ENCODE measurements at regions not wholly inside any gene's neighbourhood (a gene's known extent, or its start where the extent isn't known, plus 50 kb on each side); places are given as distances from the start of the nearest gene placed in this dataset.
A peak's percentile ranks its signal among the peaks of the same experiment; 100 is the strongest.

- TF ChIP-seq, protein P1, sequence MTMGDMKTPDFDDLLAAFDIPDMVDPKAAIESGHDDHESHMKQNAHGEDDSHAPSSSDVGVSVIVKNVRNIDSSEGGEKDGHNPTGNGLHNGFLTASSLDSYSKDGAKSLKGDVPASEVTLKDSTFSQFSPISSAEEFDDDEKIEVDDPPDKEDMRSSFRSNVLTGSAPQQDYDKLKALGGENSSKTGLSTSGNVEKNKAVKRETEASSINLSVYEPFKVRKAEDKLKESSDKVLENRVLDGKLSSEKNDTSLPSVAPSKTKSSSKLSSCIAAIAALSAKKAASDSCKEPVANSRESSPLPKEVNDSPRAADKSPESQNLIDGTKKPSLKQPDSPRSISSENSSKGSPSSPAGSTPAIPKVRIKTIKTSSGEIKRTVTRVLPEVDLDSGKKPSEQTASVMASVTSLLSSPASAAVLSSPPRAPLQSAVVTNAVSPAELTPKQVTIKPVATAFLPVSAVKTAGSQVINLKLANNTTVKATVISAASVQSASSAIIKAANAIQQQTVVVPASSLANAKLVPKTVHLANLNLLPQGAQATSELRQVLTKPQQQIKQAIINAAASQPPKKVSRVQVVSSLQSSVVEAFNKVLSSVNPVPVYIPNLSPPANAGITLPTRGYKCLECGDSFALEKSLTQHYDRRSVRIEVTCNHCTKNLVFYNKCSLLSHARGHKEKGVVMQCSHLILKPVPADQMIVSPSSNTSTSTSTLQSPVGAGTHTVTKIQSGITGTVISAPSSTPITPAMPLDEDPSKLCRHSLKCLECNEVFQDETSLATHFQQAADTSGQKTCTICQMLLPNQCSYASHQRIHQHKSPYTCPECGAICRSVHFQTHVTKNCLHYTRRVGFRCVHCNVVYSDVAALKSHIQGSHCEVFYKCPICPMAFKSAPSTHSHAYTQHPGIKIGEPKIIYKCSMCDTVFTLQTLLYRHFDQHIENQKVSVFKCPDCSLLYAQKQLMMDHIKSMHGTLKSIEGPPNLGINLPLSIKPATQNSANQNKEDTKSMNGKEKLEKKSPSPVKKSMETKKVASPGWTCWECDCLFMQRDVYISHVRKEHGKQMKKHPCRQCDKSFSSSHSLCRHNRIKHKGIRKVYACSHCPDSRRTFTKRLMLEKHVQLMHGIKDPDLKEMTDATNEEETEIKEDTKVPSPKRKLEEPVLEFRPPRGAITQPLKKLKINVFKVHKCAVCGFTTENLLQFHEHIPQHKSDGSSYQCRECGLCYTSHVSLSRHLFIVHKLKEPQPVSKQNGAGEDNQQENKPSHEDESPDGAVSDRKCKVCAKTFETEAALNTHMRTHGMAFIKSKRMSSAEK (CRISPR knock-in tag; IDR thresholded peaks at IDR 0.05; ENCODE audit: borderline replicate concordance): no peak
- TF ChIP-seq ZNF138 (CRISPR knock-in tag; conservative IDR thresholded peaks at IDR 0.05): no peak
- TF ChIP-seq, protein P2, sequence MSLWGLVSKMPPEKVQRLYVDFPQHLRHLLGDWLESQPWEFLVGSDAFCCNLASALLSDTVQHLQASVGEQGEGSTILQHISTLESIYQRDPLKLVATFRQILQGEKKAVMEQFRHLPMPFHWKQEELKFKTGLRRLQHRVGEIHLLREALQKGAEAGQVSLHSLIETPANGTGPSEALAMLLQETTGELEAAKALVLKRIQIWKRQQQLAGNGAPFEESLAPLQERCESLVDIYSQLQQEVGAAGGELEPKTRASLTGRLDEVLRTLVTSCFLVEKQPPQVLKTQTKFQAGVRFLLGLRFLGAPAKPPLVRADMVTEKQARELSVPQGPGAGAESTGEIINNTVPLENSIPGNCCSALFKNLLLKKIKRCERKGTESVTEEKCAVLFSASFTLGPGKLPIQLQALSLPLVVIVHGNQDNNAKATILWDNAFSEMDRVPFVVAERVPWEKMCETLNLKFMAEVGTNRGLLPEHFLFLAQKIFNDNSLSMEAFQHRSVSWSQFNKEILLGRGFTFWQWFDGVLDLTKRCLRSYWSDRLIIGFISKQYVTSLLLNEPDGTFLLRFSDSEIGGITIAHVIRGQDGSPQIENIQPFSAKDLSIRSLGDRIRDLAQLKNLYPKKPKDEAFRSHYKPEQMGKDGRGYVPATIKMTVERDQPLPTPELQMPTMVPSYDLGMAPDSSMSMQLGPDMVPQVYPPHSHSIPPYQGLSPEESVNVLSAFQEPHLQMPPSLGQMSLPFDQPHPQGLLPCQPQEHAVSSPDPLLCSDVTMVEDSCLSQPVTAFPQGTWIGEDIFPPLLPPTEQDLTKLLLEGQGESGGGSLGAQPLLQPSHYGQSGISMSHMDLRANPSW (CRISPR knock-in tag; conservative IDR thresholded peaks at IDR 0.05; ENCODE audit: low read depth): no peak
- no peak for TF ChIP-seq E2F1 (CRISPR knock-in tag; IDR thresholded peaks at IDR 0.05)
- TF ChIP-seq, protein P3, sequence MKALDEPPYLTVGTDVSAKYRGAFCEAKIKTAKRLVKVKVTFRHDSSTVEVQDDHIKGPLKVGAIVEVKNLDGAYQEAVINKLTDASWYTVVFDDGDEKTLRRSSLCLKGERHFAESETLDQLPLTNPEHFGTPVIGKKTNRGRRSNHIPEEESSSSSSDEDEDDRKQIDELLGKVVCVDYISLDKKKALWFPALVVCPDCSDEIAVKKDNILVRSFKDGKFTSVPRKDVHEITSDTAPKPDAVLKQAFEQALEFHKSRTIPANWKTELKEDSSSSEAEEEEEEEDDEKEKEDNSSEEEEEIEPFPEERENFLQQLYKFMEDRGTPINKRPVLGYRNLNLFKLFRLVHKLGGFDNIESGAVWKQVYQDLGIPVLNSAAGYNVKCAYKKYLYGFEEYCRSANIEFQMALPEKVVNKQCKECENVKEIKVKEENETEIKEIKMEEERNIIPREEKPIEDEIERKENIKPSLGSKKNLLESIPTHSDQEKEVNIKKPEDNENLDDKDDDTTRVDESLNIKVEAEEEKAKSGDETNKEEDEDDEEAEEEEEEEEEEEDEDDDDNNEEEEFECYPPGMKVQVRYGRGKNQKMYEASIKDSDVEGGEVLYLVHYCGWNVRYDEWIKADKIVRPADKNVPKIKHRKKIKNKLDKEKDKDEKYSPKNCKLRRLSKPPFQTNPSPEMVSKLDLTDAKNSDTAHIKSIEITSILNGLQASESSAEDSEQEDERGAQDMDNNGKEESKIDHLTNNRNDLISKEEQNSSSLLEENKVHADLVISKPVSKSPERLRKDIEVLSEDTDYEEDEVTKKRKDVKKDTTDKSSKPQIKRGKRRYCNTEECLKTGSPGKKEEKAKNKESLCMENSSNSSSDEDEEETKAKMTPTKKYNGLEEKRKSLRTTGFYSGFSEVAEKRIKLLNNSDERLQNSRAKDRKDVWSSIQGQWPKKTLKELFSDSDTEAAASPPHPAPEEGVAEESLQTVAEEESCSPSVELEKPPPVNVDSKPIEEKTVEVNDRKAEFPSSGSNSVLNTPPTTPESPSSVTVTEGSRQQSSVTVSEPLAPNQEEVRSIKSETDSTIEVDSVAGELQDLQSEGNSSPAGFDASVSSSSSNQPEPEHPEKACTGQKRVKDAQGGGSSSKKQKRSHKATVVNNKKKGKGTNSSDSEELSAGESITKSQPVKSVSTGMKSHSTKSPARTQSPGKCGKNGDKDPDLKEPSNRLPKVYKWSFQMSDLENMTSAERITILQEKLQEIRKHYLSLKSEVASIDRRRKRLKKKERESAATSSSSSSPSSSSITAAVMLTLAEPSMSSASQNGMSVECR (CRISPR knock-in tag; IDR thresholded peaks at IDR 0.05; ENCODE audit: borderline replicate concordance): no peak
- TF ChIP-seq GTF2I (CRISPR knock-in tag; conservative IDR thresholded peaks at IDR 0.05): no peak
- TF ChIP-seq SP1 (CRISPR knock-in tag; conservative IDR thresholded peaks at IDR 0.05): no peak
- TF ChIP-seq ELF4 (CRISPR knock-in tag; IDR thresholded peaks at IDR 0.05; ENCODE audit: low read depth): no peak
These were observed 91.8 kb upstream of the OBI1 start (continued) for GRCh38 chr13:78750735-78751134.

- Mint-ChIP-seq H3K27me3 (ENCODE audit: low read depth) (peaks cover 10% of the 10 kb centered on the region), H3K36me3 (no peaks in the 10 kb centered on the region), H3K27ac (no peak overlapping the region), H3K4me3 (no peak overlapping the region), H3K4me1 (peaks cover 14% of the 10 kb centered on the region), H3K9me3 (no peaks in the 10 kb centered on the region)
- CTCF ChIA-PET: no interaction called here
- peak; percentile 18; the same call in 1 of the 2 replicates for ATAC-seq
- POLR2A ChIA-PET: interaction anchor here (1.2 kb wide), 1 partner anchor 10 kb away, joined by 3 read pairs; no protein-coding TSS in a partner anchor
- no peak for DNase-seq (ENCODE audit: low spot score)
- TF ChIP-seq SP1 (CRISPR knock-in tag; conservative IDR thresholded peaks at IDR 0.05) (no peak), SMAD3 (CRISPR knock-in tag; IDR thresholded peaks at IDR 0.05; ENCODE audit: borderline replicate concordance) (no peak), ZNF281 (CRISPR knock-in tag; IDR thresholded peaks at IDR 0.05) (no peak), ZNF121 (CRISPR knock-in tag; IDR thresholded peaks at IDR 0.05) (no peak)
- TF ChIP-seq, protein P4, sequence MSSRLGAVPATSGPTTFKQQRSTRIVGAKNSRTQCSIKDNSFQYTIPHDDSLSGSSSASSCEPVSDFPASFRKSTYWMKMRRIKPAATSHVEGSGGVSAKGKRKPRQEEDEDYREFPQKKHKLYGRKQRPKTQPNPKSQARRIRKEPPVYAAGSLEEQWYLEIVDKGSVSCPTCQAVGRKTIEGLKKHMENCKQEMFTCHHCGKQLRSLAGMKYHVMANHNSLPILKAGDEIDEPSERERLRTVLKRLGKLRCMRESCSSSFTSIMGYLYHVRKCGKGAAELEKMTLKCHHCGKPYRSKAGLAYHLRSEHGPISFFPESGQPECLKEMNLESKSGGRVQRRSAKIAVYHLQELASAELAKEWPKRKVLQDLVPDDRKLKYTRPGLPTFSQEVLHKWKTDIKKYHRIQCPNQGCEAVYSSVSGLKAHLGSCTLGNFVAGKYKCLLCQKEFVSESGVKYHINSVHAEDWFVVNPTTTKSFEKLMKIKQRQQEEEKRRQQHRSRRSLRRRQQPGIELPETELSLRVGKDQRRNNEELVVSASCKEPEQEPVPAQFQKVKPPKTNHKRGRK (CRISPR knock-in tag; IDR thresholded peaks at IDR 0.05; ENCODE audit: borderline replicate concordance): no peak
These were observed 85.0 kb upstream of the OBI1 start for GRCh38 chr13:78743973-78744372.
